22Rv1 (cell line): ENCODE measurements at regions not wholly inside any gene's neighbourhood (a gene's known extent, or its start where the extent isn't known, plus 50 kb on each side); places are given as distances from the start of the nearest gene placed in this dataset.

ENCODE experiments used
- ZFX ChIP-seq: fragments of 450-650 bp; IDR thresholded peaks from 2 replicates; pipeline ENCODE4 v1.6.1; 2017; ENCODE audit warnings: antibody characterized with exemption, borderline replicate concordance
- TF ChIP-seq, protein P1 (sequence below): fragments of 450-650 bp; IDR thresholded peaks from 2 replicates; pipeline ENCODE4 v1.5.1; 2017; ENCODE audit warnings: mild to moderate bottlenecking

DNA sequence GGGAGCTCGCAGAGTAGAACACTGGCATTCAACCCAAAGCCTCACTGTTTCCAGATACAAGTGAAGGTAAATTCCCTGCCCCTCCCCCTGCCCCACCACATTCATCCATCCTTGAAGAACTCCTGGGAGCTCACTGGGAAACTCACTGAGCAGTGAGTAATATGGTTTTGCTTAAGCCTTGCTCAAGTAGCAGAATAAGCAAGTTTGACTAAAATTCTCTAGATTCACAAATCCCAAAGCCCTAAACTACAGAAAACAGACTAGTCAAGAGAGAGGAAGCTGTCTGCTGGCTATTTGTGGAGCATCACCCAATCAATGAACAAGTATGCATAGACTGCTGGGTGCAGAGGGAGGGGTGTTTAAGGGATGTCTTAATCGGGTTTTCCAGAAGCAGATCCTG is 82.1 kb downstream of the UNC5CL start:
- TF ChIP-seq, protein P1, sequence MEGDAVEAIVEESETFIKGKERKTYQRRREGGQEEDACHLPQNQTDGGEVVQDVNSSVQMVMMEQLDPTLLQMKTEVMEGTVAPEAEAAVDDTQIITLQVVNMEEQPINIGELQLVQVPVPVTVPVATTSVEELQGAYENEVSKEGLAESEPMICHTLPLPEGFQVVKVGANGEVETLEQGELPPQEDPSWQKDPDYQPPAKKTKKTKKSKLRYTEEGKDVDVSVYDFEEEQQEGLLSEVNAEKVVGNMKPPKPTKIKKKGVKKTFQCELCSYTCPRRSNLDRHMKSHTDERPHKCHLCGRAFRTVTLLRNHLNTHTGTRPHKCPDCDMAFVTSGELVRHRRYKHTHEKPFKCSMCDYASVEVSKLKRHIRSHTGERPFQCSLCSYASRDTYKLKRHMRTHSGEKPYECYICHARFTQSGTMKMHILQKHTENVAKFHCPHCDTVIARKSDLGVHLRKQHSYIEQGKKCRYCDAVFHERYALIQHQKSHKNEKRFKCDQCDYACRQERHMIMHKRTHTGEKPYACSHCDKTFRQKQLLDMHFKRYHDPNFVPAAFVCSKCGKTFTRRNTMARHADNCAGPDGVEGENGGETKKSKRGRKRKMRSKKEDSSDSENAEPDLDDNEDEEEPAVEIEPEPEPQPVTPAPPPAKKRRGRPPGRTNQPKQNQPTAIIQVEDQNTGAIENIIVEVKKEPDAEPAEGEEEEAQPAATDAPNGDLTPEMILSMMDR = no peak
- no peak for TF ChIP-seq ZFX
